ENCODE measurements at regions not wholly inside any gene's neighbourhood (a gene's known extent, or its start where the extent isn't known, plus 50 kb on each side); places are given as distances from the start of the nearest gene placed in this dataset.

DNA sequence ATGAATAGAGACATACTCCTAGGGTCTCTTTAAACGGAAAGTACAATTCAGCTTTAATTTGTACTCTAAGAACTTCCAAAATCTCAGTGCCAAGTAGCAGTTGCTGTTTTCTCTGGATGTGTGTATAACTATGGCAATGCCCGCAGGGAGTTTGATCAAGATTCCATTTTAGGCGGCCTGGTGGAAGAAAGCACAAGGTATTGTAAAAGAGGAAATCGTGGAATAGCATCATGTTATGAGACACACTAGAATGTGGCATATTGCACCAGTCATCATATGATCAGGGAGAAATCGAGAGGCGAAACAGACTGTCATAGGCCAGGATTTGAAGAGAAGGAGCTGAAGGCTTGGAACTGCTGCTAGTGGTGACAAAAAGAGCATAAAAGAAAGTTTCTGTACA is 316.2 kb upstream of the FMN2 start:
- TF ChIP-seq CTCF (conservative IDR thresholded peaks at IDR 0.05; ENCODE audit: low read depth, low read length): no peak
- no peak for TF ChIP-seq CHD1 (IDR thresholded peaks at IDR 0.05; ENCODE audit: low read depth, low read length)
- TF ChIP-seq, protein P1, sequence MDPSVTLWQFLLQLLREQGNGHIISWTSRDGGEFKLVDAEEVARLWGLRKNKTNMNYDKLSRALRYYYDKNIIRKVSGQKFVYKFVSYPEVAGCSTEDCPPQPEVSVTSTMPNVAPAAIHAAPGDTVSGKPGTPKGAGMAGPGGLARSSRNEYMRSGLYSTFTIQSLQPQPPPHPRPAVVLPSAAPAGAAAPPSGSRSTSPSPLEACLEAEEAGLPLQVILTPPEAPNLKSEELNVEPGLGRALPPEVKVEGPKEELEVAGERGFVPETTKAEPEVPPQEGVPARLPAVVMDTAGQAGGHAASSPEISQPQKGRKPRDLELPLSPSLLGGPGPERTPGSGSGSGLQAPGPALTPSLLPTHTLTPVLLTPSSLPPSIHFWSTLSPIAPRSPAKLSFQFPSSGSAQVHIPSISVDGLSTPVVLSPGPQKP (IDR thresholded peaks at IDR 0.05; ENCODE audit: borderline replicate concordance, low read depth, low read length): no peak
- no peak for TF ChIP-seq SMC3 (IDR thresholded peaks at IDR 0.05; ENCODE audit: low read depth, low read length)
- no peak for TF ChIP-seq RCOR1 (IDR thresholded peaks at IDR 0.05; ENCODE audit: insufficient replicate concordance, low read length)
- no peak for TF ChIP-seq USF2 (IDR thresholded peaks at IDR 0.05; ENCODE audit: low read depth, low read length)
- no peak for TF ChIP-seq POLR2A (IDR thresholded peaks at IDR 0.05; ENCODE audit: low read depth, low read length)

Data from IMR-90 (cell line).